Left hindlimb (tissue), 1 donor: ENCODE measurements at regions not wholly inside any gene's neighbourhood (a gene's known extent, or its start where the extent isn't known, plus 50 kb on each side); places are given as distances from the start of the nearest gene placed in this dataset.

Experiments used
- DNase-seq: peaks from one replicate; pipeline ENCODE4 v3.0.0-alpha.2; 2018

- DNase-seq, result no peak
Measured at GRCh38 chr21:24183077-24183476, 1424.2 kb downstream of the MRPL39 start.

- no peak for DNase-seq
Measured at GRCh38 chr21:24179110-24179509, 1428.2 kb downstream of the MRPL39 start.

GRCh38 chr21:24175106-24175505 is 1432.2 kb downstream of the MRPL39 start:
- DNase-seq, result no peak

- DNase-seq, result no peak
Measured at GRCh38 chr21:24171736-24172135, 1435.5 kb downstream of the MRPL39 start.

- DNase-seq, result no peak
Measured at GRCh38 chr21:24163539-24163938, 1443.7 kb downstream of the MRPL39 start.

- DNase-seq, result no peak
Measured at GRCh38 chr21:24160528-24160927, 1446.8 kb downstream of the MRPL39 start.

- no peak for DNase-seq
Measured at GRCh38 chr21:24153137-24153536, 1454.1 kb downstream of the MRPL39 start.

GRCh38 chr21:24150753-24151152 is 1456.5 kb downstream of the MRPL39 start:
- DNase-seq, result no peak

- no peak for DNase-seq
Measured at GRCh38 chr21:24148461-24148860, 1458.8 kb downstream of the MRPL39 start.

- no peak for DNase-seq
Measured at GRCh38 chr21:24147674-24148073, 1459.6 kb downstream of the MRPL39 start.

GRCh38 chr21:24131056-24131455 is 1476.2 kb downstream of the MRPL39 start:
- no peak for DNase-seq

GRCh38 chr21:24127651-24128050 is 1479.6 kb downstream of the MRPL39 start:
- no peak for DNase-seq

- DNase-seq, result no peak
Measured at GRCh38 chr21:24123785-24124184, 1483.5 kb downstream of the MRPL39 start.

- no peak for DNase-seq
Measured at GRCh38 chr21:24118738-24119459, 1488.4 kb downstream of the MRPL39 start.

- DNase-seq, result no peak
Measured at GRCh38 chr21:24115141-24115540, 1492.1 kb downstream of the MRPL39 start.

- DNase-seq, result no peak
Measured at GRCh38 chr21:24112020-24112419, 1495.3 kb downstream of the MRPL39 start.

GRCh38 chr21:24110846-24111245 is 1496.4 kb downstream of the MRPL39 start:
- no peak for DNase-seq

- no peak for DNase-seq
Measured at GRCh38 chr21:24097181-24097580, 1510.1 kb downstream of the MRPL39 start.

- no peak for DNase-seq
Measured at GRCh38 chr21:24096651-24097050, 1510.6 kb downstream of the MRPL39 start.

GRCh38 chr21:24093032-24093431 is 1514.2 kb downstream of the MRPL39 start:
- DNase-seq, result no peak

- no peak for DNase-seq
Measured at GRCh38 chr21:24076179-24076578, 1531.1 kb downstream of the MRPL39 start.

GRCh38 chr21:24055696-24056095 is 1551.6 kb downstream of the MRPL39 start:
- DNase-seq, result no peak

- DNase-seq, result no peak
Measured at GRCh38 chr21:24050231-24050630, 1557.0 kb downstream of the MRPL39 start.

- no peak for DNase-seq
Measured at GRCh38 chr21:24046829-24047443, 1560.3 kb downstream of the MRPL39 start.

- peak; percentile 82 for DNase-seq
Measured at GRCh38 chr21:24045775-24046215, 1561.5 kb downstream of the MRPL39 start.
